Right lobe of liver (tissue), 4 donors: ENCODE measurements at regions not wholly inside any gene's neighbourhood (a gene's known extent, or its start where the extent isn't known, plus 50 kb on each side); places are given as distances from the start of the nearest gene placed in this dataset.

ENCODE experiments used
- POLR2A ChIP-seq: fragments of 450-650 bp; IDR thresholded peaks from one replicate; pipeline ENCODE4 v1.6.1; 2017; ENCODE audit warnings: antibody characterized with exemption, mild to moderate bottlenecking
- TF ChIP-seq, protein P1 (sequence below), 4 donors: fragments of 200-600 bp in 3 of 4; fragments of 450-650 bp in 1 of 4; IDR thresholded peaks; one replicate each; pipeline versions ENCODE4 v1.5.1 to v1.8.0; 2016 to 2022; ENCODE audit warnings: antibody characterized with exemption in 4 of 4, mild to moderate bottlenecking in 2 of 4
- donor health status: DM: no; HTN: no; CAD: no.
- donor health status: DM: no; HTN: no; CAD: no.
- donor health status: DM: no; HTN: yes; CAD: no.

DNA sequence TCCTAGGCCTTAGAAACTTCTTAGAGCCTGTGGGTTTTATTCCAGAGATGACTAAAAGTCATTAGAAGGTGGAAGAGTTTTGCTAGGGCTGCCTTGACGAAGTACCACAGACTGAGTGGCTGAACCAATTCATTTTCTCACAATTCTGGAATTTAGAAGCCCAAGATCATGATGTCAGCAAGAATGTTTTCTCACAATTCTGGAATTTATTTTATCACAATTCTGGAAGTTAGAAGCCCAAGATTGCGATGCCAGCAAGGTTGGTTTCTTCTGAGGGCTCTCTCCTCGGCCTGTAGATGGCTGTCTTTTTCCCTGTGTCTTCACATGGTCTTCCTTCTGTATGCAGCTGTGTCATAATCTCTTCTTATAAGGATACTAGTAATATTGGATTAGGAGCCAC, 672.9 kb upstream of the MARCKS start:
- TF ChIP-seq, protein P1, sequence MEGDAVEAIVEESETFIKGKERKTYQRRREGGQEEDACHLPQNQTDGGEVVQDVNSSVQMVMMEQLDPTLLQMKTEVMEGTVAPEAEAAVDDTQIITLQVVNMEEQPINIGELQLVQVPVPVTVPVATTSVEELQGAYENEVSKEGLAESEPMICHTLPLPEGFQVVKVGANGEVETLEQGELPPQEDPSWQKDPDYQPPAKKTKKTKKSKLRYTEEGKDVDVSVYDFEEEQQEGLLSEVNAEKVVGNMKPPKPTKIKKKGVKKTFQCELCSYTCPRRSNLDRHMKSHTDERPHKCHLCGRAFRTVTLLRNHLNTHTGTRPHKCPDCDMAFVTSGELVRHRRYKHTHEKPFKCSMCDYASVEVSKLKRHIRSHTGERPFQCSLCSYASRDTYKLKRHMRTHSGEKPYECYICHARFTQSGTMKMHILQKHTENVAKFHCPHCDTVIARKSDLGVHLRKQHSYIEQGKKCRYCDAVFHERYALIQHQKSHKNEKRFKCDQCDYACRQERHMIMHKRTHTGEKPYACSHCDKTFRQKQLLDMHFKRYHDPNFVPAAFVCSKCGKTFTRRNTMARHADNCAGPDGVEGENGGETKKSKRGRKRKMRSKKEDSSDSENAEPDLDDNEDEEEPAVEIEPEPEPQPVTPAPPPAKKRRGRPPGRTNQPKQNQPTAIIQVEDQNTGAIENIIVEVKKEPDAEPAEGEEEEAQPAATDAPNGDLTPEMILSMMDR (IDR thresholded peaks at IDR 0.05), result no peak
- no peak for TF ChIP-seq POLR2A
